ENCODE measurements at regions not wholly inside any gene's neighbourhood (a gene's known extent, or its start where the extent isn't known, plus 50 kb on each side); places are given as distances from the start of the nearest gene placed in this dataset.

DNA sequence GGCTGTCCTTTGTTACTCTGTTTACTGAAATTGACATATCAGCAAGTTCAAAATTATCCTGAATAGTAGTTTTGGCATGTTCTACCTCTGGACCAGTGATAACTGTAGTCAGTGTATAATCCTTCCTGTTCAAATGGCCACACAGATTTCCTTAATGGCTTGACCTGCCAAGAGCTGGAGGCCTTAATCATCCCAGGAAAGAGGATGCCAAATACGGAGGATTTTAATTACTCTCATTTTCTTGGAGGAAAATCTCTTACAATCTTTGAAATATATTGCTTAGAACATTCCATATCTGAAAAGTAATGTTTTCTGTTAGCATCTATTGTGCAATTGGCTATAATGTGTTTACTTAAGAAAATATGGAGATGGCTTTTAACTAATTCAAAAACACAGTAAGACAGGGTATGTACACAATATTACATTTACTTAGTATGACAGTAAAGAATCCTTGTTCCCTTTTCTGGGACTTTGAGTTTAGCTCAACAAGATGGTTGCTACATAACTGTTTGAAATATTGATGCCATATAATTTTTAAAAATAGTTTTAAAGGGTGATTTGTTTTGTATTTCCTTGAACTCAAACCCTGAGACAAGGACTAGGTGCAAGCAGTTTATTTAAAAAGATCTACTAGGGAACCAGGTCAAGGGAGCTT, 68.9 kb upstream of the SELENOP start:
- TF ChIP-seq, protein P1, sequence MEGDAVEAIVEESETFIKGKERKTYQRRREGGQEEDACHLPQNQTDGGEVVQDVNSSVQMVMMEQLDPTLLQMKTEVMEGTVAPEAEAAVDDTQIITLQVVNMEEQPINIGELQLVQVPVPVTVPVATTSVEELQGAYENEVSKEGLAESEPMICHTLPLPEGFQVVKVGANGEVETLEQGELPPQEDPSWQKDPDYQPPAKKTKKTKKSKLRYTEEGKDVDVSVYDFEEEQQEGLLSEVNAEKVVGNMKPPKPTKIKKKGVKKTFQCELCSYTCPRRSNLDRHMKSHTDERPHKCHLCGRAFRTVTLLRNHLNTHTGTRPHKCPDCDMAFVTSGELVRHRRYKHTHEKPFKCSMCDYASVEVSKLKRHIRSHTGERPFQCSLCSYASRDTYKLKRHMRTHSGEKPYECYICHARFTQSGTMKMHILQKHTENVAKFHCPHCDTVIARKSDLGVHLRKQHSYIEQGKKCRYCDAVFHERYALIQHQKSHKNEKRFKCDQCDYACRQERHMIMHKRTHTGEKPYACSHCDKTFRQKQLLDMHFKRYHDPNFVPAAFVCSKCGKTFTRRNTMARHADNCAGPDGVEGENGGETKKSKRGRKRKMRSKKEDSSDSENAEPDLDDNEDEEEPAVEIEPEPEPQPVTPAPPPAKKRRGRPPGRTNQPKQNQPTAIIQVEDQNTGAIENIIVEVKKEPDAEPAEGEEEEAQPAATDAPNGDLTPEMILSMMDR (conservative IDR thresholded peaks at IDR 0.05): no peak
- TF ChIP-seq EZH2 (IDR thresholded peaks at IDR 0.05; ENCODE audit: low read depth): no peak
